H9 (cell line): ENCODE measurements at regions not wholly inside any gene's neighbourhood (a gene's known extent, or its start where the extent isn't known, plus 50 kb on each side); places are given as distances from the start of the nearest gene placed in this dataset.

Source experiments
- DNase-seq: peaks from one replicate; pipeline ENCODE4 v3.0.0-alpha.2; 2017
- H2AFZ ChIP-seq: one replicate; pipeline ENCODE4 v1.6.1; 2013; ENCODE audit warnings: mild to moderate bottlenecking, low read length, control low read depth, moderate library complexity
- H2AK5ac ChIP-seq: 2 replicates; pipeline ENCODE4 v1.6.1; 2013; ENCODE audit warnings: low read length, control low read depth, mixed read lengths; ENCODE audit not compliant: insufficient read length
- H2BK120ac ChIP-seq: one replicate; pipeline ENCODE4 v1.6.1; 2013; ENCODE audit warnings: low read depth, mild to moderate bottlenecking, low read length, control low read depth, inconsistent platforms; ENCODE audit not compliant: poor library complexity, severe bottlenecking
- H2BK12ac ChIP-seq: 2 replicates; pipeline ENCODE4 v1.6.1; 2013; ENCODE audit warnings: low read length, control low read depth, mixed read lengths, low read depth; ENCODE audit not compliant: insufficient read length
- H2BK15ac ChIP-seq: 2 replicates; pipeline ENCODE4 v1.6.1; 2013; ENCODE audit warnings: low read depth, low read length, control low read depth
- H2BK20ac ChIP-seq: one replicate; pipeline ENCODE4 v1.6.1; 2013; ENCODE audit warnings: low read depth, mild to moderate bottlenecking, low read length, control low read depth, inconsistent platforms; ENCODE audit not compliant: poor library complexity, severe bottlenecking
- H2BK5ac ChIP-seq: 2 replicates; pipeline ENCODE4 v1.6.1; 2013; ENCODE audit warnings: low read length, control low read depth, mixed read lengths; ENCODE audit not compliant: insufficient read length
- H3K14ac ChIP-seq: 2 replicates; pipeline ENCODE4 v1.6.1; 2013; ENCODE audit warnings: low read length, control low read depth; ENCODE audit not compliant: insufficient read depth
- H3K18ac ChIP-seq: 2 replicates; pipeline ENCODE4 v1.6.1; 2013; ENCODE audit warnings: low read depth, mild to moderate bottlenecking, mixed read lengths, low read length, control low read depth; ENCODE audit not compliant: insufficient read length
- H3K23ac ChIP-seq: 2 replicates; pipeline ENCODE4 v1.6.1; 2013; ENCODE audit warnings: low read length, control low read depth, mixed read lengths, low read depth; ENCODE audit not compliant: insufficient read length
- H3K23me2 ChIP-seq: 2 replicates; pipeline ENCODE4 v1.6.1; 2013; ENCODE audit warnings: low read depth, mild to moderate bottlenecking, mixed read lengths, low read length, control low read depth; ENCODE audit not compliant: insufficient read length, poor library complexity, severe bottlenecking
- H3K27ac ChIP-seq: 2 replicates; pipeline ENCODE4 v1.5.1; 2013; ENCODE audit warnings: low read length, control low read depth, mixed read lengths, low read depth; ENCODE audit not compliant: insufficient read length
- H3K27me3 ChIP-seq: 2 replicates; pipeline ENCODE4 v1.6.1; 2013; ENCODE audit warnings: low read length, control low read depth, inconsistent platforms; ENCODE audit not compliant: insufficient read depth
- H3K4ac ChIP-seq: 2 replicates; pipeline ENCODE4 v1.6.1; 2013; ENCODE audit warnings: low read depth, mild to moderate bottlenecking, control low read depth, inconsistent platforms, low read length, moderate library complexity
- H3K4me1 ChIP-seq: 2 replicates; pipeline ENCODE4 v1.6.1; 2013; ENCODE audit warnings: low read length, control low read depth, inconsistent platforms; ENCODE audit not compliant: insufficient read depth
- H3K4me2 ChIP-seq: 2 replicates; pipeline ENCODE4 v1.6.1; 2013; ENCODE audit warnings: low read length, control low read depth, mixed read lengths; ENCODE audit not compliant: insufficient read length, insufficient read depth
- H3K56ac ChIP-seq: 2 replicates; pipeline ENCODE4 v1.6.1; 2013; ENCODE audit warnings: low read depth, mild to moderate bottlenecking, mixed read lengths, low read length, control low read depth; ENCODE audit not compliant: insufficient read length
- H3K79me1 ChIP-seq: 2 replicates; pipeline ENCODE4 v1.6.1; 2013; ENCODE audit warnings: low read depth, mild to moderate bottlenecking, moderate library complexity, low read length, control low read depth, inconsistent platforms; ENCODE audit not compliant: insufficient read depth, poor library complexity, severe bottlenecking
- H3K79me2 ChIP-seq: 2 replicates; pipeline ENCODE4 v1.6.1; 2013; ENCODE audit warnings: low read length, control low read depth, inconsistent platforms; ENCODE audit not compliant: insufficient read depth
- H3K9ac ChIP-seq: 2 replicates; pipeline ENCODE4 v1.6.1; 2013; ENCODE audit warnings: low read length, control low read depth, mixed read lengths; ENCODE audit not compliant: insufficient read length; ENCODE audit errors: extremely low read depth
- H3K9me3 ChIP-seq: one replicate; pipeline ENCODE4 v1.6.1; 2013; ENCODE audit warnings: low read depth, low read length, inconsistent platforms; ENCODE audit not compliant: control insufficient read depth
- H3T11ph ChIP-seq: one replicate; pipeline ENCODE4 v1.6.1; 2013; ENCODE audit warnings: mild to moderate bottlenecking, low read length, control low read depth, inconsistent platforms
- H4K20me1 ChIP-seq: one replicate; pipeline ENCODE4 v1.6.1; 2013; ENCODE audit not compliant: control insufficient read depth, insufficient read length, insufficient read depth
- H4K5ac ChIP-seq: 2 replicates; pipeline ENCODE4 v1.6.1; 2013; ENCODE audit warnings: low read depth, mild to moderate bottlenecking, mixed read lengths, low read length, control low read depth; ENCODE audit not compliant: insufficient read length
- H4K8ac ChIP-seq: replicated peaks from 2 replicates; pipeline ENCODE4 v1.6.1; 2013; ENCODE audit warnings: low read length, control low read depth, mixed read lengths, low read depth; ENCODE audit not compliant: insufficient read length
- H4K91ac ChIP-seq: 2 replicates; pipeline ENCODE4 v1.6.1; 2013; ENCODE audit warnings: low read depth, mild to moderate bottlenecking, moderate library complexity, mixed read lengths, low read length, control low read depth; ENCODE audit not compliant: insufficient read length
- H3K27ac Mint-ChIP-seq, 3 experiments: 2 replicates in 2 of 3; 3 replicates in 1 of 3; pipeline ENCODE4 v1.8.0; 2020 to 2021; ENCODE audit warnings: mixed read lengths in 3 of 3, mild to moderate bottlenecking in 1 of 3, moderate library complexity in 1 of 3
- H3K27me3 Mint-ChIP-seq: 2 replicates; pipeline ENCODE4 v1.8.0; 2021; ENCODE audit warnings: low read depth, mild to moderate bottlenecking, moderate library complexity, mixed read lengths
- H3K36me3 Mint-ChIP-seq, 3 experiments: 2 replicates in 2 of 3; 3 replicates in 1 of 3; pipeline ENCODE4 v1.8.0; 2020 to 2021; ENCODE audit warnings: low read depth in 3 of 3, mixed read lengths in 3 of 3; ENCODE audit not compliant: insufficient read depth in 1 of 3
- H3K4me1 Mint-ChIP-seq, 2 experiments: 2 replicates each; pipeline ENCODE4 v1.8.0; 2020; ENCODE audit warnings: mixed read lengths in 2 of 2
- H3K4me3 Mint-ChIP-seq, 2 experiments: 2 replicates in 1 of 2; 3 replicates in 1 of 2; pipeline ENCODE4 v1.8.0; 2020 to 2021; ENCODE audit warnings: mild to moderate bottlenecking in 2 of 2, mixed read lengths in 2 of 2, moderate library complexity in 1 of 2
- H3K9me3 Mint-ChIP-seq, 2 experiments: 2 replicates in 1 of 2; 3 replicates in 1 of 2; pipeline ENCODE4 v1.8.0; 2020; ENCODE audit warnings: mild to moderate bottlenecking in 2 of 2, mixed read lengths in 2 of 2, moderate library complexity in 1 of 2
- CTCF ChIP-seq: fragments of 200-600 bp; sonication (generic); conservative IDR thresholded peaks from 3 replicates; pipeline ENCODE4 v1.8.0; 2021; ENCODE audit warnings: antibody characterized with exemption, mild to moderate bottlenecking
- WGBS: extraction: QIAGEN DNeasy Blood & Tissue Kit; methylation state at CpG from one replicate; pipeline ENCODE4 v1.1.7; 2013; ENCODE audit warnings: missing lambda C conversion rate, low lambda C conversion rate, mixed read lengths; ENCODE audit not compliant: insufficient read length; ENCODE audit errors: extremely low coverage; 5-methylcytosine and 5-hydroxymethylcytosine counted together

- H3K27ac ChIP-seq, result no peak overlapping the region
- no peak overlapping the region for H3K4me2 ChIP-seq
- no peak overlapping the region for H2BK20ac ChIP-seq
- Mint-ChIP-seq H3K9me3 (no peaks in the 10 kb centered on the region), H3K4me1 (no peaks in the 10 kb centered on the region), H3K4me3 (no peak overlapping the region), H3K27ac (no peak overlapping the region), H3K27me3 (no peaks in the 10 kb centered on the region), H3K36me3 (no peaks in the 10 kb centered on the region)
- no peaks in the 10 kb centered on the region for H3K9me3 ChIP-seq
- DNase-seq, result no peak
- no peak overlapping the region for H3K18ac ChIP-seq
- no peak overlapping the region for H4K91ac ChIP-seq
- H3K4ac ChIP-seq, result no peak overlapping the region
- no peak for TF ChIP-seq CTCF
- no peaks in the 10 kb centered on the region for H3K23me2 ChIP-seq
- H2BK120ac ChIP-seq, result no peak overlapping the region
- no peak overlapping the region for H4K8ac ChIP-seq
- H3K4me1 ChIP-seq, result no peaks in the 10 kb centered on the region
- no CpG with 5 or more reads among the region's 2 CpGs for WGBS
- no peak overlapping the region for H3K14ac ChIP-seq
- H2BK15ac ChIP-seq, result no peak overlapping the region
- no peaks in the 10 kb centered on the region for H3K79me1 ChIP-seq
- H3K56ac ChIP-seq, result no peak overlapping the region
- no peak overlapping the region for H4K5ac ChIP-seq
- H3T11ph ChIP-seq, result no peak overlapping the region
- H2AFZ ChIP-seq, result no peak overlapping the region
- no peak overlapping the region for H2BK5ac ChIP-seq
- no peaks in the 10 kb centered on the region for H4K20me1 ChIP-seq
- H3K9ac ChIP-seq, result no peak overlapping the region
- H2BK12ac ChIP-seq, result no peak overlapping the region
- H3K23ac ChIP-seq, result no peak overlapping the region
- no peaks in the 10 kb centered on the region for H3K79me2 ChIP-seq
- H3K27me3 ChIP-seq, result no peaks in the 10 kb centered on the region
- H2AK5ac ChIP-seq, result no peak overlapping the region
These were observed 220.9 kb downstream of the FSCB start for GRCh38 chr14:44286201-44286600.
